K562 (cell line): ENCODE measurements at regions not wholly inside any gene's neighbourhood (a gene's known extent, or its start where the extent isn't known, plus 50 kb on each side); places are given as distances from the start of the nearest gene placed in this dataset.

Source experiments
- ATAC-seq: fragments of 200-7000 bp; cut with Tn5 transposase; 3 replicates; pipeline ENCODE4 v1.9.1; 2020; ENCODE audit warnings: moderate library complexity
- BruUV-seq: library from RNA; stranded (reverse); fragments of 400-500 nt; replicated peaks from 2 replicates; lab custom pipeline; 2021; lab: Mats Ljungman, UMichigan
- CTCF ChIA-PET: fragments of 300-600 bp; formaldehyde crosslinking; extraction: SDS; loops from one replicate; lab custom pipeline; 2021; ENCODE audit warnings: low intra/inter-chr PET ratio; lab: Yijun Ruan, JAX
- POLR2A ChIA-PET: fragments of 300-600, 350-650 bp; sonication (Branson Sonifier 250); formaldehyde crosslinking; extraction: SDS; loops from one replicate; lab custom pipeline; 2021; ENCODE audit warnings: antibody characterized with exemption, inconsistent platforms; lab: Yijun Ruan, JAX
- DNase-seq, 4 experiments: peaks; one replicate each; pipeline versions ENCODE4 v3.0.0 to v3.0.0-alpha.2; 2011 to 2018; ENCODE audit warnings: low spot score in 3 of 4, mixed read lengths in 3 of 4; ENCODE audit errors: extremely low read depth in 1 of 4
- FAIRE-seq: peaks from 2 replicates; lab custom pipeline; 2011; peaks lifted over from hg19 to GRCh38; lab: Jason Lieb, UNC
- H2AFZ ChIP-seq: 2 replicates; pipeline ENCODE4 v1.6.0; 2011; ENCODE audit warnings: low read depth, low read length, control low read depth, inconsistent platforms
- H3K27ac ChIP-seq: fragments of 200-600 bp; 3 replicates; pipeline ENCODE4 v1.8.0; 2011; ENCODE audit warnings: low read depth, mild to moderate bottlenecking, control low read depth, inconsistent platforms, low read length, moderate library complexity, mixed read lengths; ENCODE audit errors: extremely low read depth
- H3K27me3 ChIP-seq, 2 experiments: fragments of 300-600 bp in 1 of 2; 2 replicates in 1 of 2; 3 replicates in 1 of 2; pipeline versions ENCODE4 v1.6.0 to v1.8.0; 2011; ENCODE audit warnings: inconsistent platforms in 2 of 2, low read length in 2 of 2, mild to moderate bottlenecking in 1 of 2, mixed read lengths in 1 of 2, moderate library complexity in 1 of 2; ENCODE audit not compliant: control insufficient read depth in 2 of 2, insufficient read depth in 2 of 2
- H3K36me3 ChIP-seq: fragments of 300-600 bp; 3 replicates; pipeline ENCODE4 v1.8.0; 2011; ENCODE audit warnings: mild to moderate bottlenecking, low read length, inconsistent platforms; ENCODE audit not compliant: control insufficient read depth, insufficient read depth
- H3K4me1 ChIP-seq, 2 experiments: fragments of 200-600 bp in 1 of 2; replicated peaks in 1 of 2; 2 replicates in 1 of 2; 3 replicates in 1 of 2; pipeline versions ENCODE4 v1.5.1 to v1.8.0; 2011; ENCODE audit warnings: inconsistent platforms in 2 of 2, low read length in 2 of 2, mild to moderate bottlenecking in 1 of 2, mixed read lengths in 1 of 2, moderate library complexity in 1 of 2; ENCODE audit not compliant: control insufficient read depth in 2 of 2, insufficient read depth in 2 of 2
- H3K4me2 ChIP-seq: 2 replicates; pipeline ENCODE4 v1.6.1; 2011; ENCODE audit warnings: low read length, control low read depth, inconsistent platforms, mixed read lengths; ENCODE audit not compliant: insufficient read depth
- H3K4me3 ChIP-seq: fragments of 200-600 bp; sonication (generic), shearing (Covaris generic); 2 replicates; pipeline ENCODE4 v1.5.1; 2016; ENCODE audit warnings: control low read depth, inconsistent platforms
- H3K79me2 ChIP-seq: fragments of 200-600 bp; 3 replicates; pipeline ENCODE4 v1.8.0; 2011; ENCODE audit warnings: low read length, inconsistent platforms; ENCODE audit not compliant: control insufficient read depth, insufficient read depth
- H3K9ac ChIP-seq, 2 experiments: 2 replicates each; pipeline versions ENCODE4 v1.6.0 to v1.6.1; 2011; ENCODE audit warnings: low read depth in 2 of 2, low read length in 2 of 2, control low read depth in 1 of 2, inconsistent platforms in 1 of 2, mild to moderate bottlenecking in 1 of 2, mixed read lengths in 1 of 2; ENCODE audit not compliant: insufficient read depth in 1 of 2
- H3K9me1 ChIP-seq: one replicate; pipeline ENCODE4 v1.6.0; 2011; ENCODE audit warnings: inconsistent platforms, mild to moderate bottlenecking, low read length, moderate library complexity; ENCODE audit not compliant: control insufficient read depth, insufficient read depth
- H3K9me3 ChIP-seq: replicated peaks from 2 replicates; pipeline ENCODE4 v1.5.1; 2011; ENCODE audit warnings: low read depth, low read length, inconsistent platforms; ENCODE audit not compliant: control insufficient read depth, insufficient read depth
- H4K20me1 ChIP-seq: replicated peaks from 2 replicates; pipeline ENCODE4 v1.6.1; 2011; ENCODE audit warnings: low read length, inconsistent platforms, mixed read lengths; ENCODE audit not compliant: control insufficient read depth, insufficient read depth
- CBX1 ChIP-seq: sonication (generic); IDR thresholded peaks from 2 replicates; pipeline ENCODE4 v1.6.1; 2016; ENCODE audit warnings: antibody characterized with exemption, low read depth, mild to moderate bottlenecking
- EHMT2 ChIP-seq: fragments of 450-650 bp; IDR thresholded peaks from 2 replicates; pipeline ENCODE4 v1.6.1; 2018; ENCODE audit warnings: antibody characterized with exemption
- KAT7 ChIP-seq: sonication (generic); formaldehyde crosslinking; IDR thresholded peaks from 2 replicates; pipeline ENCODE4 v1.8.0; 2022; ENCODE audit warnings: missing genetic modification reagents, mild to moderate bottlenecking, borderline replicate concordance
- NFIX ChIP-seq: fragments of 250-450 bp; sonication (Bioruptor Pico); IDR thresholded peaks from 2 replicates; pipeline ENCODE4 v1.4.0; 2020; ENCODE audit warnings: low read depth, mild to moderate bottlenecking, moderate library complexity
- RBM17 ChIP-seq: fragments of 200-400 bp; formaldehyde crosslinking; IDR thresholded peaks from 2 replicates; pipeline ENCODE4 v1.6.1; 2017; ENCODE audit warnings: low read depth, mild to moderate bottlenecking, low read length, borderline replicate concordance
- SMAD4 ChIP-seq: fragments of 250-450 bp; sonication (Bioruptor Pico); conservative IDR thresholded peaks from 2 replicates; pipeline ENCODE4 v1.8.0; 2021; ENCODE audit warnings: inconsistent platforms, mild to moderate bottlenecking, moderate library complexity
- TOE1 ChIP-seq, 2 experiments: fragments of 450-650 bp in 1 of 2; sonication (generic) in 1 of 2; formaldehyde crosslinking in 1 of 2; IDR thresholded peaks; 2 replicates each; pipeline versions ENCODE4 v1.7.1 to v1.8.0; 2016 to 2022; ENCODE audit warnings: borderline replicate concordance in 2 of 2, mild to moderate bottlenecking in 2 of 2, antibody characterized with exemption in 1 of 2, inconsistent platforms in 1 of 2, low read depth in 1 of 2, missing genetic modification reagents in 1 of 2, moderate library complexity in 1 of 2
- ZNF436 ChIP-seq: fragments of 250-450, 450-650 bp; sonication (Bioruptor Pico); formaldehyde crosslinking; IDR thresholded peaks from 2 replicates; pipeline ENCODE4 v1.7.0; 2020; ENCODE audit warnings: mild to moderate bottlenecking
- WGBS: fragments of 100-300 bp; shearing (Covaris generic); methylation state at CpG from one replicate; pipeline ENCODE4 v1.1.6; 2016; ENCODE audit warnings: low coverage, mixed read lengths; ENCODE audit not compliant: insufficient coverage; ENCODE audit errors: missing lambda C conversion rate; 5-methylcytosine and 5-hydroxymethylcytosine counted together
- in situ Hi-C: fragments of 300-500 bp; cut with MboI; formaldehyde crosslinking; loops from 4 replicates; pipeline ENCODE4 v1.15.0; 2018; ENCODE audit warnings: inconsistent platforms, mixed read lengths
- intact Hi-C: fragments of 100-400 bp; cut with micrococcal nuclease; formaldehyde crosslinking; loops from 2 replicates; pipeline ENCODE4 v1.14.2; 2022
- TF ChIP-seq, protein P1 (sequence below), 2 experiments: IDR thresholded peaks in 1 of 2; conservative IDR thresholded peaks in 1 of 2; 2 replicates each; pipeline ENCODE4 v1.6.1; 2016; ENCODE audit warnings: low read depth in 2 of 2, mild to moderate bottlenecking in 1 of 2, missing compliant biosample characterization in 1 of 2, missing genetic modification characterization in 1 of 2, moderate library complexity in 1 of 2

GRCh38 chr9:91039125-91039834 lies 237.7 kb downstream of the SYK start (continued):
- TF ChIP-seq, protein P1, sequence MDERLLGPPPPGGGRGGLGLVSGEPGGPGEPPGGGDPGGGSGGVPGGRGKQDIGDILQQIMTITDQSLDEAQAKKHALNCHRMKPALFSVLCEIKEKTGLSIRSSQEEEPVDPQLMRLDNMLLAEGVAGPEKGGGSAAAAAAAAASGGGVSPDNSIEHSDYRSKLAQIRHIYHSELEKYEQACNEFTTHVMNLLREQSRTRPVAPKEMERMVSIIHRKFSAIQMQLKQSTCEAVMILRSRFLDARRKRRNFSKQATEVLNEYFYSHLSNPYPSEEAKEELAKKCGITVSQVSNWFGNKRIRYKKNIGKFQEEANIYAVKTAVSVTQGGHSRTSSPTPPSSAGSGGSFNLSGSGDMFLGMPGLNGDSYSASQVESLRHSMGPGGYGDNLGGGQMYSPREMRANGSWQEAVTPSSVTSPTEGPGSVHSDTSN (CRISPR knock-in tag; IDR thresholded peaks at IDR 0.05; ENCODE audit: low read depth), result no peak
- TF ChIP-seq, protein P1 (tag; conservative IDR thresholded peaks at IDR 0.05; ENCODE audit: low read depth), result no peak
- TF ChIP-seq, all 486 proteins: peak for 0

DNA sequence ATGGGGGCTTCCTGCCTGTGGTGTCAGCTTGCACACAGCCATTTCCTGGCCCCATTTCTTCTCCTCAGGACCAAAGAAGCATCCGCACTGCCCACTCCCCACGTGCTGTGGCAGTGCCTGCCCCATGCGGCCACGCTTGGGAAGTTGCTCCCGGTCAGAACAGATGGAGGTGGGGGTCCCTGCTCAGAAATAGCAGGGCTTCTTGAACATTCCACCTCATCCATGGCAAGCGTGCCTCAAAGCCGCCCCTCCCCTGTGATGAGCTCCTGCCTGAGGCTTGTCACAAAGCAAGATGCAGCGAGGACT lies 238.2 kb downstream of the SYK start:
- in situ Hi-C loops, result no loop called here
- intact Hi-C loops, result loop anchor here (5.0 to 10.0 kb wide), 4 partner anchors 125 to 635 kb away; no protein-coding TSS in a partner anchor
- no peak for FAIRE-seq
- ATAC-seq, result no peak
- H3K4me1 ChIP-seq, result peaks cover 5 to 10% of the 10 kb centered on the region in 2 experiments; a peak in 3 of 5 replicates
- no peaks in the 10 kb centered on the region for H3K36me3 ChIP-seq
- H3K9me3 ChIP-seq, result no peaks in the 10 kb centered on the region
- TF ChIP-seq SMAD4 (no peak), ZNF436 (no peak), TOE1 (IDR thresholded peaks at IDR 0.05; ENCODE audit: borderline replicate concordance) (no peak), TOE1 (CRISPR knock-in tag; IDR thresholded peaks at IDR 0.05; ENCODE audit: borderline replicate concordance, low read depth) (no peak), KAT7 (CRISPR knock-in tag) (no peak), NFIX (CRISPR knock-in tag) (no peak), EHMT2 (no peak), CBX1 (no peak), RBM17 (no peak)
- H4K20me1 ChIP-seq, result no peaks in the 10 kb centered on the region
- no peak overlapping the region for H3K4me2 ChIP-seq
- no peaks in the 10 kb centered on the region for H3K79me2 ChIP-seq
- BruUV-seq, result no TSS peak
- H3K27ac ChIP-seq, result no peak overlapping the region
- no peaks in the 10 kb centered on the region for H3K9me1 ChIP-seq
- H3K27me3 ChIP-seq, result peaks cover 2 to 61% of the 10 kb centered on the region in 2 experiments; a peak in 3 of 5 replicates
- CTCF ChIA-PET, result no interaction called here
- H2AFZ ChIP-seq, result no peak overlapping the region
- no peak overlapping the region for H3K9ac ChIP-seq
- no peak overlapping the region for H3K4me3 ChIP-seq
- DNase-seq, result no peak
- POLR2A ChIA-PET, result no interaction called here
- WGBS, result 0% methylated on average over 7 of the region's 8 CpGs
